ENCODE measurements at regions not wholly inside any gene's neighbourhood (a gene's known extent, or its start where the extent isn't known, plus 50 kb on each side); places are given as distances from the start of the nearest gene placed in this dataset.

GRCh38 chr12:108409481-108409880, 70.4 kb upstream of the CMKLR1 start:
- TF ChIP-seq CTCF (IDR thresholded peaks at IDR 0.05 in 2 of 3, conservative IDR thresholded peaks at IDR 0.05 in 1 of 3; ENCODE audit: insufficient read depth in 2 of 3, low read depth in 1 of 3, low read length in 3 of 3): no peak
- no peak for TF ChIP-seq ZBTB9 (CRISPR knock-in tag; IDR thresholded peaks at IDR 0.05)
- no peak for TF ChIP-seq DPF2 (IDR thresholded peaks at IDR 0.05)
- no peak for TF ChIP-seq BCL6 (CRISPR knock-in tag; IDR thresholded peaks at IDR 0.05)
- TF ChIP-seq STAT6 (CRISPR knock-in tag; IDR thresholded peaks at IDR 0.05): no peak

Measured in K562 (cell line).